GM13976 (cell line): ENCODE measurements at regions not wholly inside any gene's neighbourhood (a gene's known extent, or its start where the extent isn't known, plus 50 kb on each side); places are given as distances from the start of the nearest gene placed in this dataset.

Source experiments
- DNase-seq: peaks from one replicate; pipeline ENCODE4 v3.0.0; 2012; ENCODE audit warnings: low spot score
- in situ Hi-C: fragments of 300-500 bp; cut with MboI; formaldehyde crosslinking; loops from one replicate; pipeline ENCODE4 v1.12.0; 2022; ENCODE audit warnings: low sequenced_read_pairs, mixed read lengths, inconsistent platforms; ENCODE audit not compliant: unreplicated experiment
- TF ChIP-seq, protein P1 (sequence below): IDR thresholded peaks from 2 replicates; pipeline ENCODE4 v1.5.1; 2012; ENCODE audit warnings: borderline replicate concordance, mild to moderate bottlenecking; ENCODE audit not compliant: insufficient read depth; ENCODE audit errors: extremely low read depth, missing control alignments, control extremely low read depth

DNA sequence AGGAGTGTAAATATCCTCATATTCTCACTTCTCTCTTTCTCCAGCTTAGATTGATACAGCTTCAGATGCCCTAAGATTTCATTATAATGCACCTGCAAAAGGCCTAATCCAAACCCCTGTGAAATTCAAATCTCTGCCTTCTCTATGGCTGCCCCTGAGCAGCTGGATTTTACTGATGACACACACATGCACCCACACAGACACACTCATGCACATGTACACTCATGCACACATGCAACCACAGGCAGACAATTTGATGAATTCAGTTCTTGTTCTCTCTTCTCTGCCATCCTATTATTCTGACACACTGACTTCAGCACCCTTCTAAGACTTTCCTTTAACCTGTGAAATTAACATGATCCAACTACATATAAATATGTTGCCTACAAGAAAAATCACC, 563.2 kb downstream of the RNF144A start:
- TF ChIP-seq, protein P1, sequence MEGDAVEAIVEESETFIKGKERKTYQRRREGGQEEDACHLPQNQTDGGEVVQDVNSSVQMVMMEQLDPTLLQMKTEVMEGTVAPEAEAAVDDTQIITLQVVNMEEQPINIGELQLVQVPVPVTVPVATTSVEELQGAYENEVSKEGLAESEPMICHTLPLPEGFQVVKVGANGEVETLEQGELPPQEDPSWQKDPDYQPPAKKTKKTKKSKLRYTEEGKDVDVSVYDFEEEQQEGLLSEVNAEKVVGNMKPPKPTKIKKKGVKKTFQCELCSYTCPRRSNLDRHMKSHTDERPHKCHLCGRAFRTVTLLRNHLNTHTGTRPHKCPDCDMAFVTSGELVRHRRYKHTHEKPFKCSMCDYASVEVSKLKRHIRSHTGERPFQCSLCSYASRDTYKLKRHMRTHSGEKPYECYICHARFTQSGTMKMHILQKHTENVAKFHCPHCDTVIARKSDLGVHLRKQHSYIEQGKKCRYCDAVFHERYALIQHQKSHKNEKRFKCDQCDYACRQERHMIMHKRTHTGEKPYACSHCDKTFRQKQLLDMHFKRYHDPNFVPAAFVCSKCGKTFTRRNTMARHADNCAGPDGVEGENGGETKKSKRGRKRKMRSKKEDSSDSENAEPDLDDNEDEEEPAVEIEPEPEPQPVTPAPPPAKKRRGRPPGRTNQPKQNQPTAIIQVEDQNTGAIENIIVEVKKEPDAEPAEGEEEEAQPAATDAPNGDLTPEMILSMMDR, result no peak
- no peak for DNase-seq
- in situ Hi-C loops, result no loop called here

DNA sequence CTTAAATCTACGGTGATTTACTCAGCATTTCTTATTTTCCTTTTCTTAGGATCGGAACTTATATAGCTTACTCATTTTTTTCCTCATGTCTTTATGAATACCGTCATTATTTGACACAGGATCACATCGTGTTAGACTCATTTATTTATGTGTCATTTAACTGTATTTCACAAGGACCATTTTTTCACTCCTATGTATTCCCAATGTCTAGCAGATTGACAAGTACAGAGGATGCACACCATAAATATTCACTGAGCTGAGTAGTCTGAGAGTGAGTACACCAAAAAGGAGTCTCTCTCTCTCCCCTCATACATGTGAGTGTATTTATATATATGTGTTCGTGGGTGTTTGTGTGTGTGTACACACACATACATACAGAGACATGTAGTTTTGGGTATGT, 573.5 kb downstream of the RNF144A start:
- no peak for DNase-seq
- TF ChIP-seq, protein P1, result no peak
- in situ Hi-C loops, result no loop called here

DNA sequence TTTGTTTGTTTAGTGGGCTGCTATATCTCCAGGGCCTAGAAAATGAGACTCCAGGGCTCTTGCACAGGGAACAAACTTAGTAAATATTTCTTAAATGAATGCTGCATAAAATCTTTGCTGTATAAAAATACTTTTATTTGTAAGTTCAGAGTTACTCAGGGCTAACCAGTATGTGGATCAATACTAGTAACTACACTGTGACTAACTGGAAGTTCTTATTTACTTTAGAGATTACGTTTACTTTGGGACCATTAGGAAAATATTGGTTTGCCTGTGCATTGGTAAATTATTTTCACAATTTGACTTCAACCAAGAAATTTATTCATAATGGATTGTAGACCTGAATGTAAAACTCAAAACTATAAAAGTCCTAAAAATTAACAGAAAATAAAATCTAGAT, 575.5 kb downstream of the RNF144A start:
- TF ChIP-seq, protein P1, result no peak
- in situ Hi-C loops, result no loop called here
- no peak for DNase-seq

DNA sequence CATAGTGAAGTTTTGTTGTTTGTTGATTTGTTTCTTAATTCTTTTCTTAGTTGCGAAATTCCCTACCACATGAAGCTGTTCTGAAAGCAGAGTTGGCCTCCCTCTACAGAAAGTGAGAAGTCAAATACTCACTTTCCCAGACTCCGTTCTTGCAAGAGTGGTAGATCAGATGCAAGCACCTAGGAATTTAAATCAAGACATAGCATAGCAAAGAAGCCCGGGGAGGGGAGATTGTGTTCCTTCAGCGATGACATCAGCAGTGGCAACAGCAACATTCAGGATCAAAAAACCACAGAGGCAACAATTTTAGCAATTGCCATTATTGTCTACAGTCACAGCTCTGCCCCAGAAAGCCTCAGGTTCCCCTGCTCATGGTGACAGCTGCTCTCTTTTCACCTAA, 580.0 kb downstream of the RNF144A start:
- TF ChIP-seq, protein P1, result no peak
- in situ Hi-C loops, result no loop called here
- no peak for DNase-seq

DNA sequence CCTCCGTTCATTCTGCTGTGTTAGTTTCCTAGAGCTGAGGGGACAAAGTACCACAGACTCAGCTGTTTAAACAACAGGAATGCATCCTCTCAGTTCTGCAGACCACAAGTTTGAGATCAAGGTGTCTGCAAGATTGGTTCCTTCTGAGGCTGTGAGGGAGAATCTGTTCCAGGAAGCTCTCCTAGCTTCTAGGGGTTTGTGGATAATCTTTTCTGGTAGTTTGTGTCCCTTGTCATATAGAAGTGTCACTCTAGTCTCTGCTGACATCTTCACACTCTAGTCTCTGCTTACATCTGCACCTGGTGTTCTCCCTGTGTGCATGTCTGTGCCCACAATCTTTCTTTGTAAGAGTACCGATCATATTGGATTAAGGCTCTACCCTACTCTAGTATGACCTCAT, 581.8 kb downstream of the RNF144A start:
- in situ Hi-C loops, result no loop called here
- TF ChIP-seq, protein P1, result no peak
- DNase-seq, result no peak

DNA sequence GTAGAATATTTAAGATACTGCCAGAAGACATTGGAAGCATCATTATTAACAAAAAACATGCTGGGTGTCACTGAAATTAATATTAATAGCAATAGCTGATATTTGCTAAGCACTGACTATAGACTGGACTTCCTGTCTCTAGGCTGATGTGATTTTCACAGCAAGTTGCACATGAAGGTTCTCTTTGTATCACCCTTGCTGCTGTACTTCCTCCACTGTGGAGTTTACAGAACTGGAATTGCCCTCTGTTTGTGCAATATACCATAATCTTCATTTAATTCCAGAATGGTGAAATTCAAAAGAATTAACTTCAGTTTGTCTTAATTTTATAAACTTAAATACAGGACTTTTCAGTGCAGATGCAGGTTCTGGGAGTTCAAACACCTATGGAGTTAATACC, 585.1 kb downstream of the RNF144A start:
- TF ChIP-seq, protein P1, result no peak
- in situ Hi-C loops, result no loop called here
- DNase-seq, result no peak
